NCI-H2107 treated with DMSO at 0.1 percent for 48 hours (cell line): ENCODE measurements at regions not wholly inside any gene's neighbourhood (a gene's known extent, or its start where the extent isn't known, plus 50 kb on each side); places are given as distances from the start of the nearest gene placed in this dataset.
A peak's percentile ranks its signal among the peaks of the same experiment; 100 is the strongest.
"Not testable (repeated sequence)": the region's sequence is repeated elsewhere in the genome, so short reads cannot be mapped to it uniquely, and the experiment has no call there.

Experiments
- DNase-seq: peaks from one replicate; lab custom pipeline; 2025; ENCODE audit not compliant: unreplicated experiment; lab: John Stamatoyannopoulos, UW

- DNase-seq = no peak
Observed at GRCh38 chr12:17361224-17361623, 728.8 kb downstream of the RERGL start.

GRCh38 chr12:17358835-17359234 is 731.2 kb downstream of the RERGL start:
- DNase-seq = no peak

GRCh38 chr12:17357396-17357795 is 732.6 kb downstream of the RERGL start:
- peak; percentile 12 for DNase-seq

- DNase-seq = no peak
Observed at GRCh38 chr12:17352164-17352563, 737.8 kb downstream of the RERGL start.

GRCh38 chr12:17348311-17348710 is 741.7 kb downstream of the RERGL start:
- DNase-seq = no peak

- DNase-seq = peak; percentile 94
Observed at GRCh38 chr12:17344649-17345048, 738.7 kb upstream of the LMO3 start.

- DNase-seq = no peak
Observed at GRCh38 chr12:17342381-17342961, 736.5 kb upstream of the LMO3 start.

GRCh38 chr12:17335487-17335886 is 729.5 kb upstream of the LMO3 start:
- DNase-seq = no peak

GRCh38 chr12:17334784-17335183 is 728.8 kb upstream of the LMO3 start:
- DNase-seq = no peak

- DNase-seq = no peak
Observed at GRCh38 chr12:17333287-17333686, 727.3 kb upstream of the LMO3 start.

- DNase-seq = no peak
Observed at GRCh38 chr12:17326649-17327048, 720.7 kb upstream of the LMO3 start.

- no peak for DNase-seq
Observed at GRCh38 chr12:17322090-17322489, 716.1 kb upstream of the LMO3 start.

GRCh38 chr12:17304503-17305347 is 698.8 kb upstream of the LMO3 start:
- no peak for DNase-seq

- no peak for DNase-seq
Observed at GRCh38 chr12:17302001-17302400, 696.0 kb upstream of the LMO3 start.

GRCh38 chr12:17301544-17301943 is 695.6 kb upstream of the LMO3 start:
- peak; percentile 42 for DNase-seq

GRCh38 chr12:17296882-17297281 is 690.9 kb upstream of the LMO3 start:
- DNase-seq = no peak

- DNase-seq = no peak
Observed at GRCh38 chr12:17286874-17287273, 680.9 kb upstream of the LMO3 start.

- DNase-seq = no peak
Observed at GRCh38 chr12:17284873-17285272, 678.9 kb upstream of the LMO3 start.

GRCh38 chr12:17283563-17283962 is 677.6 kb upstream of the LMO3 start:
- no peak for DNase-seq

- not testable (repeated sequence) for DNase-seq
Observed at GRCh38 chr12:17282169-17282568, 676.2 kb upstream of the LMO3 start.

- no peak for DNase-seq
Observed at GRCh38 chr12:17278946-17279345, 673.0 kb upstream of the LMO3 start.

GRCh38 chr12:17276196-17276595 is 670.2 kb upstream of the LMO3 start:
- no peak for DNase-seq

- no peak for DNase-seq
Observed at GRCh38 chr12:17266856-17267255, 660.9 kb upstream of the LMO3 start.
